HepG2 (cell line): ENCODE measurements at regions not wholly inside any gene's neighbourhood (a gene's known extent, or its start where the extent isn't known, plus 50 kb on each side); places are given as distances from the start of the nearest gene placed in this dataset.
A peak's percentile ranks its signal among the peaks of the same experiment; 100 is the strongest.

Experiments used
- ATAC-seq: fragments of 200-7000 bp; cut with Tn5 transposase; 3 replicates; pipeline ENCODE4 v1.9.1; 2020; ENCODE audit warnings: mild to moderate bottlenecking, moderate library complexity
- BruUV-seq: library from RNA; stranded (reverse); fragments of 400-500 nt; replicated peaks from 2 replicates; lab custom pipeline; 2021; lab: Mats Ljungman, UMichigan
- CTCF ChIA-PET: fragments of 300-600 bp; formaldehyde crosslinking; extraction: SDS; loops from one replicate; lab custom pipeline; 2021; ENCODE audit warnings: low total read pairs, inconsistent platforms, low intra/inter-chr PET ratio; lab: Yijun Ruan, JAX
- POLR2A ChIA-PET: fragments of 350-600 bp; sonication (Branson Sonifier 250); formaldehyde crosslinking; loops from one replicate; lab custom pipeline; 2020; ENCODE audit warnings: antibody characterized with exemption, inconsistent platforms; lab: Yijun Ruan, JAX
- DNase-seq: peaks from one replicate; pipeline ENCODE4 v3.0.0-alpha.2; 2015; ENCODE audit warnings: low spot score
- FAIRE-seq: peaks from 3 replicates; lab custom pipeline; 2011; peaks lifted over from hg19 to GRCh38; lab: Jason Lieb, UNC
- H2AFZ ChIP-seq: one replicate; pipeline ENCODE4 v1.6.1; 2011; ENCODE audit warnings: low read length, inconsistent platforms
- H3K27ac ChIP-seq: fragments of 300-600 bp; 3 replicates; pipeline ENCODE4 v1.8.0; 2011; ENCODE audit warnings: mixed run types, mild to moderate bottlenecking, mixed read lengths, low read length, inconsistent platforms; ENCODE audit not compliant: insufficient read depth; ENCODE audit errors: extremely low read length
- H3K27me3 ChIP-seq, 2 experiments: fragments of 200-600 bp in 1 of 2; 2 replicates in 1 of 2; 3 replicates in 1 of 2; pipeline versions ENCODE4 v1.6.0 to v1.8.0; 2011; ENCODE audit warnings: low read length in 2 of 2, mild to moderate bottlenecking in 2 of 2, moderate library complexity in 2 of 2, inconsistent platforms in 1 of 2; ENCODE audit not compliant: insufficient read depth in 2 of 2, control insufficient read depth in 1 of 2
- H3K36me3 ChIP-seq, 2 experiments: fragments of 200-600 bp in 1 of 2; replicated peaks in 1 of 2; 2 replicates in 1 of 2; 3 replicates in 1 of 2; pipeline versions ENCODE4 v1.5.1 to v1.8.0; 2011; ENCODE audit warnings: low read length in 2 of 2, inconsistent platforms in 1 of 2; ENCODE audit not compliant: insufficient read depth in 2 of 2, control insufficient read depth in 1 of 2
- H3K4me1 ChIP-seq: 2 replicates; pipeline ENCODE4 v1.5.1; 2012; ENCODE audit warnings: low read length, inconsistent platforms; ENCODE audit not compliant: insufficient read depth
- H3K4me2 ChIP-seq: 2 replicates; pipeline ENCODE4 v1.6.0; 2011; ENCODE audit warnings: low read depth, low read length, inconsistent platforms
- H3K4me3 ChIP-seq, 3 experiments: fragments of 200-600 bp in 1 of 3; sonication (generic), shearing (Covaris generic) in 1 of 3; replicated peaks in 1 of 3; 2 replicates each; pipeline ENCODE4 v1.5.1; 2011 to 2016; ENCODE audit warnings: low read length in 3 of 3, inconsistent platforms in 2 of 3, low read depth in 2 of 3, mild to moderate bottlenecking in 2 of 3, control low read depth in 1 of 3, mixed read lengths in 1 of 3; ENCODE audit not compliant: insufficient read depth in 1 of 3
- H3K79me2 ChIP-seq: one replicate; pipeline ENCODE4 v1.6.1; 2011; ENCODE audit warnings: low read length, inconsistent platforms; ENCODE audit not compliant: insufficient read depth
- H3K9ac ChIP-seq: 2 replicates; pipeline ENCODE4 v1.6.0; 2011; ENCODE audit warnings: mild to moderate bottlenecking, low read depth, low read length, inconsistent platforms; ENCODE audit not compliant: insufficient read depth
- H3K9me3 ChIP-seq: 2 replicates; pipeline ENCODE4 v1.5.1; 2012; ENCODE audit warnings: mild to moderate bottlenecking, low read length
- H4K20me1 ChIP-seq: 2 replicates; pipeline ENCODE4 v1.6.0; 2011; ENCODE audit warnings: inconsistent platforms, mild to moderate bottlenecking, low read length, moderate library complexity; ENCODE audit not compliant: insufficient read depth
- AFF4 ChIP-seq: sonication (generic); formaldehyde crosslinking; IDR thresholded peaks from 2 replicates; pipeline ENCODE4 v1.4.0; 2020; ENCODE audit warnings: missing genetic modification reagents
- BRD4 ChIP-seq: sonication (generic); formaldehyde crosslinking; IDR thresholded peaks from 2 replicates; pipeline ENCODE4 v1.4.0; 2020; ENCODE audit warnings: missing genetic modification reagents
- EP300 ChIP-seq, 3 experiments: sonication (generic) in 1 of 3; formaldehyde crosslinking in 1 of 3; IDR thresholded peaks; 2 replicates each; pipeline versions ENCODE4 v1.5.1 to v1.6.1; 2011 to 2020; ENCODE audit warnings: low read depth in 2 of 3, low read length in 2 of 3, borderline replicate concordance in 1 of 3, improper control_type of control experiment in 1 of 3, mild to moderate bottlenecking in 1 of 3, missing genetic modification reagents in 1 of 3, moderate library complexity in 1 of 3
- FLYWCH1 ChIP-seq: sonication (generic); formaldehyde crosslinking; IDR thresholded peaks from 2 replicates; pipeline ENCODE4 v1.8.1; 2023; ENCODE audit warnings: mild to moderate bottlenecking, missing genetic modification reagents
- JARID2 ChIP-seq: sonication (generic); formaldehyde crosslinking; IDR thresholded peaks from 2 replicates; pipeline ENCODE4 v1.8.1; 2023; ENCODE audit warnings: missing genetic modification reagents, inconsistent platforms; ENCODE audit not compliant: insufficient replicate concordance
- LBX2 ChIP-seq: sonication (generic); formaldehyde crosslinking; IDR thresholded peaks from 2 replicates; pipeline ENCODE4 v1.5.0; 2020; ENCODE audit warnings: missing genetic modification reagents, mild to moderate bottlenecking, borderline replicate concordance
- MLX ChIP-seq: IDR thresholded peaks from 2 replicates; pipeline ENCODE4 v1.6.1; 2016
- PTBP1 ChIP-seq: fragments of 200-400 bp; formaldehyde crosslinking; IDR thresholded peaks from 2 replicates; pipeline ENCODE4 v1.6.1; 2018; ENCODE audit warnings: low read length, low read depth; ENCODE audit not compliant: poor library complexity, severe bottlenecking
- TERF1 ChIP-seq: sonication (generic); formaldehyde crosslinking; IDR thresholded peaks from 2 replicates; pipeline ENCODE4 v1.8.0; 2022; ENCODE audit warnings: mild to moderate bottlenecking, missing genetic modification reagents, moderate library complexity
- ZGPAT ChIP-seq: IDR thresholded peaks from 2 replicates; pipeline ENCODE4 v1.6.1; 2016; ENCODE audit warnings: mild to moderate bottlenecking
- ZNF501 ChIP-seq: sonication (generic); formaldehyde crosslinking; IDR thresholded peaks from 2 replicates; pipeline ENCODE4 v1.5.1; 2020; ENCODE audit warnings: mild to moderate bottlenecking, moderate library complexity, missing genetic modification reagents
- ZNF577 ChIP-seq: sonication (generic); formaldehyde crosslinking; IDR thresholded peaks from 2 replicates; pipeline ENCODE4 v1.4.0; 2020; ENCODE audit warnings: mild to moderate bottlenecking, low read depth, missing genetic modification reagents, borderline replicate concordance
- ZSCAN5A ChIP-seq: sonication (generic); formaldehyde crosslinking; IDR thresholded peaks from 2 replicates; pipeline ENCODE4 v1.8.0; 2022; ENCODE audit warnings: mild to moderate bottlenecking, missing genetic modification reagents, borderline replicate concordance
- WGBS: methylation state at CpG from one replicate; pipeline ENCODE4 v1.1.6; 2017; ENCODE audit warnings: low lambda C conversion rate; 5-methylcytosine and 5-hydroxymethylcytosine counted together
- in situ Hi-C: cut with HindIII; loops from 2 replicates; pipeline ENCODE4 v1.10.0; 2017; ENCODE audit warnings: low pct_unique_long_range_greater_than_20kb; ENCODE audit not compliant: extremely low pct_ligation_motif_present
- intact Hi-C: fragments of 100-400 bp; cut with micrococcal nuclease; formaldehyde crosslinking; loops from one replicate; pipeline ENCODE4 v1.10.0; 2022; ENCODE audit not compliant: unreplicated experiment

GRCh38 chr6:169970306-169970988 lies 219.0 kb downstream of the ERMARD start:
- intact Hi-C loops (no loop called here), in situ Hi-C loops (no loop called here)
- Histone ChIP-seq H3K4me1 (no peaks in the 10 kb centered on the region), H3K27me3 (peaks cover 18 to 66% of the 10 kb centered on the region in 2 experiments), H3K9me3 (no peaks in the 10 kb centered on the region), H2AFZ (no peak overlapping the region), H3K27ac (no peak overlapping the region), H3K4me2 (no peak overlapping the region), H3K79me2 (no peaks in the 10 kb centered on the region), H3K4me3 (no peak overlapping the region), H3K36me3 (no peaks in the 10 kb centered on the region), H3K9ac (no peak overlapping the region), H4K20me1 (no peaks in the 10 kb centered on the region)
- FAIRE-seq (no peak), ATAC-seq (peak; percentile 26), DNase-seq (no peak)
- ChIA-PET POLR2A (no interaction called here), CTCF (no interaction called here)
- 6% methylated on average over 6 of the region's 19 CpGs for WGBS
- no TSS peak for BruUV-seq
- TF ChIP-seq JARID2 (CRISPR knock-in tag) (no peak), FLYWCH1 (CRISPR knock-in tag) (no peak), EP300 (IDR thresholded peaks at IDR 0.05; ENCODE audit: low read depth in 2 of 2, low read length in 2 of 2) (no peak), EP300 (CRISPR knock-in tag; IDR thresholded peaks at IDR 0.05; ENCODE audit: borderline replicate concordance) (no peak), ZSCAN5A (CRISPR knock-in tag) (no peak), MLX (CRISPR knock-in tag) (no peak), ZNF577 (CRISPR knock-in tag) (no peak), ZNF501 (CRISPR knock-in tag) (no peak), LBX2 (CRISPR knock-in tag) (no peak), ZGPAT (CRISPR knock-in tag) (no peak), PTBP1 (no peak), AFF4 (CRISPR knock-in tag) (no peak), BRD4 (CRISPR knock-in tag) (no peak), TERF1 (CRISPR knock-in tag) (no peak)
